ENCODE measurements at regions not wholly inside any gene's neighbourhood (a gene's known extent, or its start where the extent isn't known, plus 50 kb on each side); places are given as distances from the start of the nearest gene placed in this dataset.
"Not testable (repeated sequence)": the region's sequence is repeated elsewhere in the genome, so short reads cannot be mapped to it uniquely, and the experiment has no call there.

GRCh38 chrX:7514871-7515599, 327.9 kb upstream of the VCX start:
- DNase-seq, result no peak

DNA sequence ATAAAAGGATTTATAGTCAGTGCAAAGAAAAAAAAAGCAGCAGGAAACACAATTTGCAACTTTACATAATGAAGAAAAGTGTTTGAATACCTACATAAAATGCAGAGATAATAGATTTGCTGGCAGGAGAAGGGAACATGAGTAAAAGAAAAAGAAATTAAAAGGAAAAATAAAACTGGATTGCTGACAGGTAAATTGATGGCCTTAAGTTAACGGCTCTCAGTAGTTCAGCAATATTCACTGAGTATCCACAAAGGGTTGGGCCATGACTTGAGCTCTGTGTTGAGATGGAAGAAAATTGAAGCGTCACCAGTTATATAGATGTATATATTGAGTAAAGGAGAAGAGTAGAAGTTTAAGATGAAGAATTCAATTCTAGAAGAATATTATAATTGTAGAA, 330.1 kb upstream of the VCX start:
- DNase-seq, result no peak

GRCh38 chrX:7503251-7503650, 339.7 kb upstream of the VCX start:
- no peak for DNase-seq

GRCh38 chrX:7500386-7500785, 342.6 kb upstream of the VCX start:
- DNase-seq, result no peak

DNA sequence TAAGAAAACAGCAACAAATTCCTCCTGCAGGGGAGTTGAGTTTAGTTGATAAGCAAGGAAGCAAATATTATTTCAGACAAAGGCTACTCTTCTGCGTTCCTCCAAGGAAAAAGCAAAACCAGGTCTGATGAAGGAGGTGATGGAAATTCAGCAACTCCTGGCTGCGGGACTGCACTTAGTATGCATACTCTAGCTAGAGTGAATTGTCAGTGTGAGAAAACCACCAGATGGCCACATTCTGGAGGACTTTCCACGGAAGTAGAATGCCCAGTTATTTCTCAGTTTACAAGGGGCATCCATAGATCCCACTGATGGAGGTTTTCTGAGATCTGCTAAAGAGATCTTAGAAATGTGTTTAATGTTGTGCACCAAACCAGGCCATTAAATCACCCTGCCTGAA, 338.6 kb upstream of the PUDP start:
- no peak for DNase-seq

GRCh38 chrX:7485061-7485460, 337.1 kb upstream of the PUDP start:
- no peak for DNase-seq

- DNase-seq, result no peak
These were observed 332.8 kb upstream of the PUDP start for GRCh38 chrX:7480721-7481120.

- DNase-seq, result no peak
These were observed 314.2 kb upstream of the PUDP start for GRCh38 chrX:7462110-7462509.

DNA sequence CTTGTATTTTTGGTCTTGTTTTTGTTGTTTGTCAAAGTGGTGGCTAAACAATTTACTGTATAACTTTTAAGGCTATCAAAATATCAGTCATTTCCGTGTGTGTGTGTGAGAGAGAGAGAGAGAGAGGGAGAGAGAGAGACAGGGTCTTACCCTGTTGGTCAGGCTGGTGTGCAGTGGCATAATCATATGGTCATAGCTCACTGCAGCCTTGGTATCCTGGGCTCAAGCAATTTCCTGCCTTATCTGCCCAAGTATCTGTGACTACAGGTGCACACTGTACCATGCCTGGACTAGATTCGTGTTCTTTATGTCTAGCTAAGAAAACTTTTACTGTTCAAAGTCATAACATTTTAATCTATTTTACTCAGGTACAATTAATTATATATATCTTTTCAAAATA, 313.1 kb upstream of the PUDP start:
- DNase-seq, result not testable (repeated sequence)

GRCh38 chrX:7447801-7448499, 300.0 kb upstream of the PUDP start:
- no peak for DNase-seq

DNA sequence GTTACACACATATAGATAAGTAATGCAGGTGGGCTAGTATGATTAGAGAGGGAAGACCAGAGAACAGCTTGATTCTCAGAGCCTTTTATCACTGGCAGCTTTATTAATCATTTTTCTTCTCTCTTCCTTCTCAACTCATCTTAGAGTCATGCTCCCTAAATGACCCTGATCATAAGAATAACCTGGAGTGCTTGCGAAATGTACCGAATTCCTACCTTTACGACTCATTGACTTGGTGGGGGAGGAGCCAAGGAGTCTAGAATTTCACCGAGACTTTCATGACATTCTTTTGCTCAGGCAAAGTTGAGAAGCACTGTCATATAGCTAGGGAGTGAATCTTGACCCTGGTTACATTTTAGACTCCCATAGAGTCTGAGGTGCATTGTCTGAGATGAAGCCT, 298.9 kb upstream of the PUDP start:
- no peak for DNase-seq

- no peak for DNase-seq
These were observed 297.0 kb upstream of the PUDP start for GRCh38 chrX:7444967-7445366.

- no peak for DNase-seq
These were observed 293.6 kb upstream of the PUDP start for GRCh38 chrX:7441586-7441985.

- DNase-seq, result no peak
These were observed 287.9 kb upstream of the PUDP start for GRCh38 chrX:7435822-7436221.

DNA sequence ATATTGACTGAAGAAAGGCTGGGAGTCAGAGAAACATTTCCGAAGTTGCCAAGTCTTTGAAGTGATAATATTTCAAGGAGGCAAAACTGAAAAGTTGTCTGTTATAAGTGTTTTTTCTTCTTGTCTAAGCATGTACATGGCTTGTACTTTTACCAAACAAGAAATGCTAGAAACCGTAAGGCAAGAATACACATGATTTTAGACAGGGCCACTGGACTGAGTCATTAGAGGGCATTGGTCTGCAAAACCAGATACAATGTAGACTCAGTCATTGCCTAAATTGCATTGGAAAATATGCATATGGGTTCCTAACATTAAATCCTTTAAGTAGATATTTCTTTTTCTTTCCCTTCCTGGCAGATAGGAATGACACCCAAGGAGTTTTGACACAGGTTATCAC, 284.9 kb upstream of the PUDP start:
- no peak for DNase-seq

GRCh38 chrX:7420717-7421116, 272.8 kb upstream of the PUDP start:
- DNase-seq, result no peak

DNA sequence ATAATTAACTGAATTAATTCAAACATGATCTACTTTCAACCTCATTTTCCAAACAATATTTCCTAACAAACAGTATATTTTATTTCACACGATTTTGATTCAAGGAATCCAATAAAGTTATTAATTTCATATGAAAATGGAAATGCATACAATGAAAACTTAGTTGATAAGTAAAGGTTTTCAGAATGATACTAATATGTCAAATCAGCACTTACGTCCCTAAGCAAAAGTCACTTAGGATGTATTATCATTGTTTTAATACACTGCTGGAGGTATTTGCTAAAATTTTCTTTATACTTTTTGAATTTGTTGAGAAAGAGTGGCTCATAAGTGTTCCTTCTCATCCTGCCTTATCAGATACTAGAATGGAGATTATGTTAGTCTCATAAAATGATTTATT, 266.8 kb upstream of the PUDP start:
- DNase-seq, result no peak

GRCh38 chrX:7412840-7413239, 264.9 kb upstream of the PUDP start:
- DNase-seq, result no peak

- no peak for DNase-seq
These were observed 261.9 kb upstream of the PUDP start for GRCh38 chrX:7409866-7410265.

- DNase-seq, result no peak
These were observed 251.4 kb upstream of the PUDP start for GRCh38 chrX:7399373-7399772.

DNA sequence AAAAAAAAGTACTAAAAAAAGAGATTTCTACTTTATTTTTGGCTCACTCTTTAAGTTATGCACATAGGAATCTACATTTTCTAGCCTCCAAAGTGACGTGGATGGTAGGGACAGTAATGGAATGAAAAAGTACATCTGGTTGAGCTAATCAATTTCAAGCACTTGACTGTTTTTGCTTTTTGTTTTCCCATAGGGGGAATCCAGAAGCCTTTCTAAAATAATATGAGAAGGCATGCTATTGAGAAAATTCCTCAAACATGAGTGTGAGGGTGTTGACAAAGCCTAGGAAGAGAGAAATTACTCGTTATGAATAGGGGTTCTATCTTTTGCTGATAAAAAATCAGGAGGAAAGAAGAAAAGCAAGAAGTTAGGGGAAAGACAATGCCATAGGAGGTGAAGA, 242.5 kb upstream of the PUDP start:
- no peak for DNase-seq

DNA sequence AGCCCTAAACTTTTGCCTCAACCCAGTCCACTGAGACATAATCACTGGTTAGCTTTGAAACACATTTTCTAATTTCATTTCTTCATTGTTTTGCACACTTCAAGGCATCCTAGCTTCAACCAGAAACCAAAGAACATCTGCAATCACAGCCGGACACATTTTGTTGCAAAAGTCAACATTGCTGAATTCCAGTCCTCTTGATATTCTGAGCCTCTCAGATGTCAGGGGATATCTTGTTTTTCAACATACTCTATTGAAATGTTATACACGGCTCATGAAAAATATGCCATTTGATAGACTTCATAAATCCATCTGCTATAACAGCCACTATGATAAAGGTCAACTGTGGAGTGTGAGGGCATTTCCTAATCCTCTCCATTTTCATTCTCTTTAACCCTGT, 241.6 kb upstream of the PUDP start:
- no peak for DNase-seq

- DNase-seq, result no peak
These were observed 237.2 kb upstream of the PUDP start for GRCh38 chrX:7385131-7385530.

GRCh38 chrX:7378406-7378805, 230.5 kb upstream of the PUDP start:
- no peak for DNase-seq
